Mesothelial cell of epicardium (in vitro differentiated cells): ENCODE measurements at regions not wholly inside any gene's neighbourhood (a gene's known extent, or its start where the extent isn't known, plus 50 kb on each side); places are given as distances from the start of the nearest gene placed in this dataset.

Experiments used
- DNase-seq, 2 experiments: peaks; one replicate each; pipeline ENCODE4 v3.0.0; 2021; ENCODE audit warnings: low spot score in 2 of 2; ENCODE audit not compliant: unreplicated experiment in 2 of 2
- H3K27ac Mint-ChIP-seq: 2 replicates; pipeline ENCODE4 v1.8.0; 2021; ENCODE audit warnings: mixed read lengths
- H3K27me3 Mint-ChIP-seq: 2 replicates; pipeline ENCODE4 v1.8.0; 2021; ENCODE audit warnings: low read depth, mixed read lengths
- H3K36me3 Mint-ChIP-seq: 2 replicates; pipeline ENCODE4 v1.8.0; 2021; ENCODE audit warnings: mixed read lengths
- H3K4me1 Mint-ChIP-seq: 2 replicates; pipeline ENCODE4 v1.8.0; 2021; ENCODE audit warnings: mixed read lengths
- H3K4me3 Mint-ChIP-seq: 2 replicates; pipeline ENCODE4 v1.8.0; 2021; ENCODE audit warnings: mild to moderate bottlenecking, moderate library complexity, mixed read lengths
- H3K9me3 Mint-ChIP-seq: 2 replicates; pipeline ENCODE4 v1.8.0; 2021; ENCODE audit warnings: mixed read lengths
- CTCF ChIP-seq: fragments of 200-600 bp; sonication (generic); IDR thresholded peaks from one replicate; pipeline ENCODE4 v1.5.0; 2021; ENCODE audit warnings: antibody characterized with exemption; ENCODE audit not compliant: unreplicated experiment

GRCh38 chr11:33959855-33960400 lies 68.1 kb upstream of the LMO2 start:
- Mint-ChIP-seq H3K36me3 (no peaks in the 10 kb centered on the region), H3K9me3 (no peaks in the 10 kb centered on the region), H3K27me3 (peaks cover 14% of the 10 kb centered on the region), H3K4me1 (peaks cover 5% of the 10 kb centered on the region), H3K4me3 (no peak overlapping the region), H3K27ac (no peak overlapping the region)
- TF ChIP-seq CTCF: no peak
- DNase-seq: no peak

DNA sequence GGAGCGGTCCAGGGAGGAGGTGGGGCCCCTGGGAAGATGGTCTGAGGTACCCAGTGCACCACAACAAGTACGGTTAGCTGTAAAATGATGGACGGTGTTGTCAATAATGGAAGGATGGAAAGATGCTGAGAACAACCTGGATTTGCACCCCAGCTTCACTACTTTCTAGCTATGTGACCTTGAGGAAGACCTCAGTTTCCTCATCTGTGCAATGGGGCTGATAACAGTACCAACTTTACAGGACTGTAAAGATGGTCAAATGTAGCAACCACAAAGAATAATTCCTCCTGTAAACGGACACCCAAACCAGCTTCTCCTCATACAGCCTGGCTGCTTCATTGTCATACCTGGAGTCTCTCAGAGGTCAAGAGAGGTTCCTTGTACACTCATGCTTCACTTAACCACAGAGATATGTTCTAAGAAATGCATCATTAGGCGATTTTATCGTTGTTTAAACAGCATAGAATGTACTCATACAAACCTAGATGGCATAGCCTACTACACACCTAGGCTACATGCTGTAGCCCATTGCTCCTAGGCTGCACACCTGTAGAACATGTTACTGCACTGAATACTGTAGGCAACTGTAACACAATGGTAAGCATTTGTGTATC lies 65.5 kb upstream of the LMO2 start:
- Mint-ChIP-seq H3K4me3 (no peak overlapping the region), H3K27me3 (peaks cover 17% of the 10 kb centered on the region), H3K36me3 (no peaks in the 10 kb centered on the region), H3K4me1 (no peaks in the 10 kb centered on the region), H3K27ac (no peak overlapping the region), H3K9me3 (no peaks in the 10 kb centered on the region)
- DNase-seq: no peak
- no peak for TF ChIP-seq CTCF

DNA sequence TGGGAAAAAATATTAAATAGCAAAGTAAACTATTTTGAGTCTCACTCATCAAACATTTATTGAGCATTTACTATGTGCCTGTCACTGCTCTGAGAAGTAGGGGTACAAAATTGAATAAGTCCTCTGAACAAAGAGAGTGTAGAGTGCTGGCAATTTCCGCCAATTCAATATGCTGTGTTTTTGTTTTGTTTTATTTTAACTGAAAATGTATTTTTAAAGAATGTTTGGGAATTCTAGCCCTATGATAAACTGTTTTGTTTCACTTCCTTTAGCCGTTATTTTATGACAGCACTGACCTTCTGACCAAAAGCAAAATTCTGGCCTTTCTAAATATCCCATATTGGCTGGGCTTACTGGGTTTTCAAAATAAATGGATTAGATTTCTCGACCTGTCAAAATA lies 64.7 kb upstream of the LMO2 start:
- H3K4me1 Mint-ChIP-seq: no peaks in the 10 kb centered on the region

GRCh38 chr11:33953289-33953688 lies 61.4 kb upstream of the LMO2 start:
- Mint-ChIP-seq H3K27ac (no peak overlapping the region), H3K36me3 (no peaks in the 10 kb centered on the region), H3K4me3 (no peak overlapping the region), H3K27me3 (peaks cover 14% of the 10 kb centered on the region), H3K4me1 (no peaks in the 10 kb centered on the region), H3K9me3 (no peaks in the 10 kb centered on the region)
- DNase-seq: no peak
- TF ChIP-seq CTCF: no peak

More for the DNA sequence above, 64.7 kb upstream of the LMO2 start:
- Mint-ChIP-seq H3K27me3 (peaks cover 17% of the 10 kb centered on the region), H3K27ac (no peak overlapping the region), H3K4me3 (no peak overlapping the region), H3K9me3 (no peaks in the 10 kb centered on the region), H3K36me3 (no peaks in the 10 kb centered on the region)
- TF ChIP-seq CTCF: no peak
- no peak for DNase-seq

- no peak overlapping the region for H3K27ac Mint-ChIP-seq
- no peak for TF ChIP-seq CTCF
- no peak overlapping the region for H3K4me3 Mint-ChIP-seq
- H3K36me3 Mint-ChIP-seq: no peaks in the 10 kb centered on the region
- no peak for DNase-seq
- H3K9me3 Mint-ChIP-seq: no peaks in the 10 kb centered on the region
- H3K4me1 Mint-ChIP-seq: no peaks in the 10 kb centered on the region
- H3K27me3 Mint-ChIP-seq: peaks cover 14% of the 10 kb centered on the region
Observed at GRCh38 chr11:33952805-33953204, 60.9 kb upstream of the LMO2 start.
